Liver (tissue), 7 donors: ENCODE measurements at regions not wholly inside any gene's neighbourhood (a gene's known extent, or its start where the extent isn't known, plus 50 kb on each side); places are given as distances from the start of the nearest gene placed in this dataset.

ENCODE experiments used
- DNase-seq: peaks from one replicate; pipeline ENCODE4 v3.0.0-alpha.2; 2017; ENCODE audit warnings: low spot score
- H3K27ac ChIP-seq, 2 donors: one replicate each; pipeline ENCODE4 v1.7.0; 2013; ENCODE audit warnings: inconsistent platforms in 2 of 2, low read length in 2 of 2, control low read depth in 1 of 2, low read depth in 1 of 2, mild to moderate bottlenecking in 1 of 2
- H3K27me3 ChIP-seq, 4 donors: one replicate each; pipeline versions ENCODE4 v1.6.1 to v1.7.0; 2013; ENCODE audit warnings: low read length in 3 of 4, inconsistent platforms in 1 of 4, mild to moderate bottlenecking in 1 of 4, moderate library complexity in 1 of 4; ENCODE audit not compliant: control insufficient read depth in 4 of 4, insufficient read depth in 4 of 4
- H3K36me3 ChIP-seq, 4 donors: one replicate each; pipeline versions ENCODE4 v1.6.1 to v1.7.0; 2013; ENCODE audit warnings: low read length in 3 of 4, mild to moderate bottlenecking in 3 of 4, low read depth in 1 of 4, moderate library complexity in 1 of 4; ENCODE audit not compliant: control insufficient read depth in 4 of 4, insufficient read depth in 3 of 4
- H3K4me1 ChIP-seq, 4 donors: one replicate each; pipeline versions ENCODE4 v1.6.1 to v1.7.0; 2013; ENCODE audit warnings: low read length in 3 of 4, mild to moderate bottlenecking in 3 of 4, moderate library complexity in 1 of 4; ENCODE audit not compliant: control insufficient read depth in 4 of 4, insufficient read depth in 4 of 4
- H3K4me3 ChIP-seq, 3 donors: one replicate each; pipeline versions ENCODE4 v1.6.1 to v1.7.0; 2013; ENCODE audit warnings: low read length in 3 of 3, control low read depth in 1 of 3, low read depth in 1 of 3, mild to moderate bottlenecking in 1 of 3
- H3K9ac ChIP-seq, 2 donors: one replicate each; pipeline ENCODE4 v1.7.0; 2013; ENCODE audit warnings: low read length in 2 of 2, mild to moderate bottlenecking in 2 of 2, moderate library complexity in 2 of 2, control low read depth in 1 of 2, low read depth in 1 of 2
- H3K9me3 ChIP-seq, 4 donors: one replicate each; pipeline versions ENCODE4 v1.6.1 to v1.7.0; 2013; ENCODE audit warnings: low read length in 3 of 4; ENCODE audit not compliant: control insufficient read depth in 4 of 4
- EGR1 ChIP-seq, 2 donors: IDR thresholded peaks; 2 replicates each; pipeline ENCODE4 v1.6.1; 2016 to 2018; ENCODE audit warnings: antibody characterized with exemption in 2 of 2, low read depth in 2 of 2
- FOXA2 ChIP-seq: IDR thresholded peaks from 2 replicates; pipeline ENCODE4 v1.6.1; 2016; ENCODE audit warnings: antibody characterized with exemption
- GABPA ChIP-seq, 2 donors: IDR thresholded peaks in 1 of 2; conservative IDR thresholded peaks in 1 of 2; 2 replicates each; pipeline ENCODE4 v1.6.1; 2016; ENCODE audit warnings: antibody characterized with exemption in 2 of 2, mild to moderate bottlenecking in 1 of 2, moderate library complexity in 1 of 2
- HNF4A ChIP-seq, 2 donors: conservative IDR thresholded peaks; 2 replicates each; pipeline ENCODE4 v1.6.1; 2016; ENCODE audit warnings: antibody characterized with exemption in 2 of 2, mild to moderate bottlenecking in 2 of 2
- HNF4G ChIP-seq: IDR thresholded peaks from 2 replicates; pipeline ENCODE4 v1.6.1; 2016; ENCODE audit warnings: antibody characterized with exemption
- JUND ChIP-seq, 2 donors: IDR thresholded peaks; 2 replicates each; pipeline ENCODE4 v1.6.1; 2016; ENCODE audit warnings: antibody characterized with exemption in 2 of 2
- MAX ChIP-seq: IDR thresholded peaks from 2 replicates; pipeline ENCODE4 v1.6.1; 2016; ENCODE audit warnings: antibody characterized with exemption
- NR2F2 ChIP-seq: IDR thresholded peaks from 2 replicates; pipeline ENCODE4 v1.6.1; 2016; ENCODE audit warnings: antibody characterized with exemption
- RAD21 ChIP-seq, 2 donors: IDR thresholded peaks; 2 replicates each; pipeline ENCODE4 v1.6.1; 2016; ENCODE audit warnings: antibody characterized with exemption in 2 of 2, mild to moderate bottlenecking in 2 of 2
- RXRA ChIP-seq, 2 donors: IDR thresholded peaks; 2 replicates each; pipeline ENCODE4 v1.6.1; 2017 to 2018; ENCODE audit warnings: antibody characterized with exemption in 2 of 2, mild to moderate bottlenecking in 1 of 2
- SP1 ChIP-seq: IDR thresholded peaks from 2 replicates; pipeline ENCODE4 v1.6.1; 2018; ENCODE audit warnings: antibody characterized with exemption, mild to moderate bottlenecking
- TAF1 ChIP-seq: conservative IDR thresholded peaks from 2 replicates; pipeline ENCODE4 v1.6.1; 2016; ENCODE audit warnings: antibody characterized with exemption, mild to moderate bottlenecking
- YY1 ChIP-seq: IDR thresholded peaks from 2 replicates; pipeline ENCODE4 v1.6.1; 2016; ENCODE audit warnings: antibody characterized with exemption, mild to moderate bottlenecking
- WGBS: extraction: QIAGEN DNeasy Blood & Tissue Kit; methylation state at CpG from one replicate; pipeline ENCODE4 v1.1.7; 2013; 5-methylcytosine and 5-hydroxymethylcytosine counted together
- TF ChIP-seq, protein P1 (sequence below): IDR thresholded peaks from 2 replicates; pipeline ENCODE4 v1.6.1; 2016; ENCODE audit warnings: antibody characterized with exemption
- TF ChIP-seq, protein P2 (sequence below): IDR thresholded peaks from 2 replicates; pipeline ENCODE4 v1.6.1; 2016; ENCODE audit warnings: antibody characterized with exemption
- donor health status: healthy.
- donor health status: healthy.
- donor health status: healthy.
- donor health status: healthy.

- no peaks in the 10 kb centered on the region for H3K9me3 ChIP-seq
- H3K36me3 ChIP-seq = no peaks in the 10 kb centered on the region
- no peak overlapping the region for H3K4me3 ChIP-seq
- TF ChIP-seq YY1 = no peak
- no peak overlapping the region for H3K9ac ChIP-seq
- WGBS = 77% methylated on average over 2 of the region's 2 CpGs
- no peak for DNase-seq
- H3K27ac ChIP-seq = no peak overlapping the region
- H3K4me1 ChIP-seq = no peaks in the 10 kb centered on the region
- no peaks in the 10 kb centered on the region for H3K27me3 ChIP-seq
Observed at GRCh38 chr5:6146271-6146670, 232.1 kb downstream of the MED10 start.

- Histone ChIP-seq H3K9ac (no peak overlapping the region), H3K4me1 (no peaks in the 10 kb centered on the region), H3K4me3 (no peak overlapping the region), H3K9me3 (no peaks in the 10 kb centered on the region), H3K27me3 (no peaks in the 10 kb centered on the region), H3K36me3 (no peaks in the 10 kb centered on the region), H3K27ac (no peak overlapping the region)
- no peak for DNase-seq
- TF ChIP-seq, protein P1, sequence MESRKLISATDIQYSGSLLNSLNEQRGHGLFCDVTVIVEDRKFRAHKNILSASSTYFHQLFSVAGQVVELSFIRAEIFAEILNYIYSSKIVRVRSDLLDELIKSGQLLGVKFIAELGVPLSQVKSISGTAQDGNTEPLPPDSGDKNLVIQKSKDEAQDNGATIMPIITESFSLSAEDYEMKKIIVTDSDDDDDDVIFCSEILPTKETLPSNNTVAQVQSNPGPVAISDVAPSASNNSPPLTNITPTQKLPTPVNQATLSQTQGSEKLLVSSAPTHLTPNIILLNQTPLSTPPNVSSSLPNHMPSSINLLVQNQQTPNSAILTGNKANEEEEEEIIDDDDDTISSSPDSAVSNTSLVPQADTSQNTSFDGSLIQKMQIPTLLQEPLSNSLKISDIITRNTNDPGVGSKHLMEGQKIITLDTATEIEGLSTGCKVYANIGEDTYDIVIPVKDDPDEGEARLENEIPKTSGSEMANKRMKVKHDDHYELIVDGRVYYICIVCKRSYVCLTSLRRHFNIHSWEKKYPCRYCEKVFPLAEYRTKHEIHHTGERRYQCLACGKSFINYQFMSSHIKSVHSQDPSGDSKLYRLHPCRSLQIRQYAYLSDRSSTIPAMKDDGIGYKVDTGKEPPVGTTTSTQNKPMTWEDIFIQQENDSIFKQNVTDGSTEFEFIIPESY = no peak
- no peak for TF ChIP-seq EGR1 (IDR thresholded peaks at IDR 0.05; ENCODE audit: low read depth in 2 of 2)
- no peak for TF ChIP-seq FOXA2
- 92% methylated on average over 4 of the region's 4 CpGs for WGBS
Observed at GRCh38 chr5:6145616-6146237, 232.6 kb downstream of the MED10 start.

- DNase-seq = no peak
- WGBS = 70% methylated on average over 5 of the region's 5 CpGs
Observed at GRCh38 chr5:6143523-6143922, 234.8 kb downstream of the MED10 start.

GRCh38 chr5:6142353-6142752 lies 236.0 kb downstream of the MED10 start:
- no peaks in the 10 kb centered on the region for H3K36me3 ChIP-seq
- H3K27me3 ChIP-seq = no peaks in the 10 kb centered on the region
- H3K27ac ChIP-seq = no peak overlapping the region
- H3K9me3 ChIP-seq = no peaks in the 10 kb centered on the region
- no peak overlapping the region for H3K9ac ChIP-seq
- H3K4me1 ChIP-seq = no peaks in the 10 kb centered on the region
- no peak overlapping the region for H3K4me3 ChIP-seq
- no peak for DNase-seq
- TF ChIP-seq GABPA (IDR thresholded peaks at IDR 0.05 in 1 of 2, conservative IDR thresholded peaks at IDR 0.05 in 1 of 2) = no peak
- 77% methylated on average over 5 of the region's 5 CpGs for WGBS

More at GRCh38 chr5:6143523-6143922, 234.8 kb downstream of the MED10 start:
- no peaks in the 10 kb centered on the region for H3K9me3 ChIP-seq
- H3K36me3 ChIP-seq = no peaks in the 10 kb centered on the region
- no peaks in the 10 kb centered on the region for H3K27me3 ChIP-seq
- H3K4me3 ChIP-seq = no peak overlapping the region
- H3K9ac ChIP-seq = no peak overlapping the region
- H3K27ac ChIP-seq = no peak overlapping the region
- TF ChIP-seq EGR1 (IDR thresholded peaks at IDR 0.05; ENCODE audit: low read depth in 2 of 2) = no peak
- no peaks in the 10 kb centered on the region for H3K4me1 ChIP-seq

DNA sequence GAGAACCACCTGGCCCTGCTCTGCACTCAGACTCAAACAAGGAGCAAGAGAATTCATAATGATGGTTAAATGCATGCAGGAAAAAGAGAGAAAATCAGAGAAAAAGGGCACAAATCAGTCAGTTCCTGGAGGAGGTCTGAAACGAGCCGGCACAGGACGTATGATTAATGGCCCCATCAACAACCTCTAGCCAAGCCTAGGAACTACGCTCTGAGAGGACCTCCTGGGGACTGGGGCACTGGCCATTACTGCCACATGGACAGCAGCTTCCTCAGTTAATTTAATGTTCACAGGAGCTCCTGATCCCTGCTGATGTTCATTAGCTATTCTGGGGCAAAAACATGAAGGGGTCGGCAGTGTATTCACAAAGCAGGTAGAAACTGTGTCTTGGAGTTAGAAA lies 238.1 kb downstream of the MED10 start:
- no peaks in the 10 kb centered on the region for H3K27me3 ChIP-seq
- no peaks in the 10 kb centered on the region for H3K9me3 ChIP-seq
- DNase-seq = no peak
- H3K4me1 ChIP-seq = no peaks in the 10 kb centered on the region
- no peak overlapping the region for H3K27ac ChIP-seq
- WGBS = 75% methylated on average over 5 of the region's 5 CpGs
- H3K9ac ChIP-seq = no peak overlapping the region
- H3K36me3 ChIP-seq = no peaks in the 10 kb centered on the region
- no peak overlapping the region for H3K4me3 ChIP-seq
- TF ChIP-seq HNF4G (no peak), JUND (IDR thresholded peaks at IDR 0.05) (no peak), RAD21 (IDR thresholded peaks at IDR 0.05) (no peak), FOXA2 (no peak), GABPA (IDR thresholded peaks at IDR 0.05 in 1 of 2, conservative IDR thresholded peaks at IDR 0.05 in 1 of 2) (no peak), HNF4A (conservative IDR thresholded peaks at IDR 0.05) (no peak), MAX (no peak), YY1 (no peak), EGR1 (IDR thresholded peaks at IDR 0.05; ENCODE audit: low read depth in 2 of 2) (no peak), TAF1 (no peak), NR2F2 (no peak), SP1 (no peak), RXRA (IDR thresholded peaks at IDR 0.05) (no peak)
- TF ChIP-seq, protein P2, sequence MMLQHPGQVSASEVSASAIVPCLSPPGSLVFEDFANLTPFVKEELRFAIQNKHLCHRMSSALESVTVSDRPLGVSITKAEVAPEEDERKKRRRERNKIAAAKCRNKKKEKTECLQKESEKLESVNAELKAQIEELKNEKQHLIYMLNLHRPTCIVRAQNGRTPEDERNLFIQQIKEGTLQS = no peak
- TF ChIP-seq, protein P1 = no peak
